ENCODE measurements at regions not wholly inside any gene's neighbourhood (a gene's known extent, or its start where the extent isn't known, plus 50 kb on each side); places are given as distances from the start of the nearest gene placed in this dataset.

DNA sequence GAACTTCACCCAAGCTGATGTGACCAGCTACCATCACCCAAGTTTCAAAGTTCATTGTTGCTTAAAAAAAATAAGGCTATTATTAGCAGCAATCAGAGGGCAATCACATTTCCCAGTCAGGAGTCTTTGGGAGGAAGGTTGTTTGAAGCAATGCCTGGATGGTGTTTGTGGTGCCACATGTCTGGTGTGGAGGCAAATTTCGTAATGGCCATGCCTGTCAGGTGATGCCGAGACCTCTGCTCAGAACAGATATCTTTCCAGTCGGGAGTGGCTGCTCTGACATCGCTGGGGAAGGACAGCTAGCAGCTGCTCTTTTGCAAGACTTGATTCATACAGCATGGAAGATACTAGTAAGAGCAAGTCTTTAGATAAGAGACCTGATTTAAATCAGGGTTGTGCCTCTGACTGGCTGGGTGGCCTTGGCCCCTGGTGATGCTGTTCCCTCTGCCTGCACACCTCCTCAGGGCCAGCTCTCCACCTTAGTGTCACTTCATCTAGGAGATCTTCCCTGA is 187.8 kb upstream of the JUN start (continued):
- no peak for TF ChIP-seq ZNF589 (CRISPR knock-in tag; IDR thresholded peaks at IDR 0.05; ENCODE audit: low read depth)
- TF ChIP-seq, protein P1, sequence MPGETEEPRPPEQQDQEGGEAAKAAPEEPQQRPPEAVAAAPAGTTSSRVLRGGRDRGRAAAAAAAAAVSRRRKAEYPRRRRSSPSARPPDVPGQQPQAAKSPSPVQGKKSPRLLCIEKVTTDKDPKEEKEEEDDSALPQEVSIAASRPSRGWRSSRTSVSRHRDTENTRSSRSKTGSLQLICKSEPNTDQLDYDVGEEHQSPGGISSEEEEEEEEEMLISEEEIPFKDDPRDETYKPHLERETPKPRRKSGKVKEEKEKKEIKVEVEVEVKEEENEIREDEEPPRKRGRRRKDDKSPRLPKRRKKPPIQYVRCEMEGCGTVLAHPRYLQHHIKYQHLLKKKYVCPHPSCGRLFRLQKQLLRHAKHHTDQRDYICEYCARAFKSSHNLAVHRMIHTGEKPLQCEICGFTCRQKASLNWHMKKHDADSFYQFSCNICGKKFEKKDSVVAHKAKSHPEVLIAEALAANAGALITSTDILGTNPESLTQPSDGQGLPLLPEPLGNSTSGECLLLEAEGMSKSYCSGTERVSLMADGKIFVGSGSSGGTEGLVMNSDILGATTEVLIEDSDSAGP (CRISPR knock-in tag; IDR thresholded peaks at IDR 0.05) = no peak
- no peak for TF ChIP-seq CREBBP (IDR thresholded peaks at IDR 0.05; ENCODE audit: low read depth, low read length)
- TF ChIP-seq ZNF347 (CRISPR knock-in tag; IDR thresholded peaks at IDR 0.05; ENCODE audit: low read depth) = no peak
- TF ChIP-seq HOXB6 (CRISPR knock-in tag; IDR thresholded peaks at IDR 0.05; ENCODE audit: borderline replicate concordance) = no peak
- no peak for TF ChIP-seq HDAC8 (tag; IDR thresholded peaks at IDR 0.05)
- TF ChIP-seq, protein P2, sequence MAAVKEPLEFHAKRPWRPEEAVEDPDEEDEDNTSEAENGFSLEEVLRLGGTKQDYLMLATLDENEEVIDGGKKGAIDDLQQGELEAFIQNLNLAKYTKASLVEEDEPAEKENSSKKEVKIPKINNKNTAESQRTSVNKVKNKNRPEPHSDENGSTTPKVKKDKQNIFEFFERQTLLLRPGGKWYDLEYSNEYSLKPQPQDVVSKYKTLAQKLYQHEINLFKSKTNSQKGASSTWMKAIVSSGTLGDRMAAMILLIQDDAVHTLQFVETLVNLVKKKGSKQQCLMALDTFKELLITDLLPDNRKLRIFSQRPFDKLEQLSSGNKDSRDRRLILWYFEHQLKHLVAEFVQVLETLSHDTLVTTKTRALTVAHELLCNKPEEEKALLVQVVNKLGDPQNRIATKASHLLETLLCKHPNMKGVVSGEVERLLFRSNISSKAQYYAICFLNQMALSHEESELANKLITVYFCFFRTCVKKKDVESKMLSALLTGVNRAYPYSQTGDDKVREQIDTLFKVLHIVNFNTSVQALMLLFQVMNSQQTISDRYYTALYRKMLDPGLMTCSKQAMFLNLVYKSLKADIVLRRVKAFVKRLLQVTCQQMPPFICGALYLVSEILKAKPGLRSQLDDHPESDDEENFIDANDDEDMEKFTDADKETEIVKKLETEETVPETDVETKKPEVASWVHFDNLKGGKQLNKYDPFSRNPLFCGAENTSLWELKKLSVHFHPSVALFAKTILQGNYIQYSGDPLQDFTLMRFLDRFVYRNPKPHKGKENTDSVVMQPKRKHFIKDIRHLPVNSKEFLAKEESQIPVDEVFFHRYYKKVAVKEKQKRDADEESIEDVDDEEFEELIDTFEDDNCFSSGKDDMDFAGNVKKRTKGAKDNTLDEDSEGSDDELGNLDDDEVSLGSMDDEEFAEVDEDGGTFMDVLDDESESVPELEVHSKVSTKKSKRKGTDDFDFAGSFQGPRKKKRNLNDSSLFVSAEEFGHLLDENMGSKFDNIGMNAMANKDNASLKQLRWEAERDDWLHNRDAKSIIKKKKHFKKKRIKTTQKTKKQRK (IDR thresholded peaks at IDR 0.05; ENCODE audit: borderline replicate concordance, low read depth, low read length) = no peak
- no peak for TF ChIP-seq HDGF (IDR thresholded peaks at IDR 0.05)
- TF ChIP-seq, protein P3, sequence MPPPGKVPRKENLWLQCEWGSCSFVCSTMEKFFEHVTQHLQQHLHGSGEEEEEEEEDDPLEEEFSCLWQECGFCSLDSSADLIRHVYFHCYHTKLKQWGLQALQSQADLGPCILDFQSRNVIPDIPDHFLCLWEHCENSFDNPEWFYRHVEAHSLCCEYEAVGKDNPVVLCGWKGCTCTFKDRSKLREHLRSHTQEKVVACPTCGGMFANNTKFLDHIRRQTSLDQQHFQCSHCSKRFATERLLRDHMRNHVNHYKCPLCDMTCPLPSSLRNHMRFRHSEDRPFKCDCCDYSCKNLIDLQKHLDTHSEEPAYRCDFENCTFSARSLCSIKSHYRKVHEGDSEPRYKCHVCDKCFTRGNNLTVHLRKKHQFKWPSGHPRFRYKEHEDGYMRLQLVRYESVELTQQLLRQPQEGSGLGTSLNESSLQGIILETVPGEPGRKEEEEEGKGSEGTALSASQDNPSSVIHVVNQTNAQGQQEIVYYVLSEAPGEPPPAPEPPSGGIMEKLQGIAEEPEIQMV (tag; conservative IDR thresholded peaks at IDR 0.05; ENCODE audit: low read depth) = no peak
- no peak for TF ChIP-seq NR2C2 (CRISPR knock-in tag; IDR thresholded peaks at IDR 0.05)
- TF ChIP-seq NR2C2 (tag; IDR thresholded peaks at IDR 0.05) = peak; percentile 19; the same call in 1 of the 2 replicates
- TF ChIP-seq RNF2 (IDR thresholded peaks at IDR 0.05) = no peak
- no peak for TF ChIP-seq ZNF766 (CRISPR knock-in tag; conservative IDR thresholded peaks at IDR 0.05)
- TF ChIP-seq ZNF695 (CRISPR knock-in tag; IDR thresholded peaks at IDR 0.05) = no peak
- no peak for TF ChIP-seq KAT7 (CRISPR knock-in tag; IDR thresholded peaks at IDR 0.05; ENCODE audit: borderline replicate concordance)
- no peak for TF ChIP-seq SRF (CRISPR knock-in tag; IDR thresholded peaks at IDR 0.05)
- TF ChIP-seq, protein P4, sequence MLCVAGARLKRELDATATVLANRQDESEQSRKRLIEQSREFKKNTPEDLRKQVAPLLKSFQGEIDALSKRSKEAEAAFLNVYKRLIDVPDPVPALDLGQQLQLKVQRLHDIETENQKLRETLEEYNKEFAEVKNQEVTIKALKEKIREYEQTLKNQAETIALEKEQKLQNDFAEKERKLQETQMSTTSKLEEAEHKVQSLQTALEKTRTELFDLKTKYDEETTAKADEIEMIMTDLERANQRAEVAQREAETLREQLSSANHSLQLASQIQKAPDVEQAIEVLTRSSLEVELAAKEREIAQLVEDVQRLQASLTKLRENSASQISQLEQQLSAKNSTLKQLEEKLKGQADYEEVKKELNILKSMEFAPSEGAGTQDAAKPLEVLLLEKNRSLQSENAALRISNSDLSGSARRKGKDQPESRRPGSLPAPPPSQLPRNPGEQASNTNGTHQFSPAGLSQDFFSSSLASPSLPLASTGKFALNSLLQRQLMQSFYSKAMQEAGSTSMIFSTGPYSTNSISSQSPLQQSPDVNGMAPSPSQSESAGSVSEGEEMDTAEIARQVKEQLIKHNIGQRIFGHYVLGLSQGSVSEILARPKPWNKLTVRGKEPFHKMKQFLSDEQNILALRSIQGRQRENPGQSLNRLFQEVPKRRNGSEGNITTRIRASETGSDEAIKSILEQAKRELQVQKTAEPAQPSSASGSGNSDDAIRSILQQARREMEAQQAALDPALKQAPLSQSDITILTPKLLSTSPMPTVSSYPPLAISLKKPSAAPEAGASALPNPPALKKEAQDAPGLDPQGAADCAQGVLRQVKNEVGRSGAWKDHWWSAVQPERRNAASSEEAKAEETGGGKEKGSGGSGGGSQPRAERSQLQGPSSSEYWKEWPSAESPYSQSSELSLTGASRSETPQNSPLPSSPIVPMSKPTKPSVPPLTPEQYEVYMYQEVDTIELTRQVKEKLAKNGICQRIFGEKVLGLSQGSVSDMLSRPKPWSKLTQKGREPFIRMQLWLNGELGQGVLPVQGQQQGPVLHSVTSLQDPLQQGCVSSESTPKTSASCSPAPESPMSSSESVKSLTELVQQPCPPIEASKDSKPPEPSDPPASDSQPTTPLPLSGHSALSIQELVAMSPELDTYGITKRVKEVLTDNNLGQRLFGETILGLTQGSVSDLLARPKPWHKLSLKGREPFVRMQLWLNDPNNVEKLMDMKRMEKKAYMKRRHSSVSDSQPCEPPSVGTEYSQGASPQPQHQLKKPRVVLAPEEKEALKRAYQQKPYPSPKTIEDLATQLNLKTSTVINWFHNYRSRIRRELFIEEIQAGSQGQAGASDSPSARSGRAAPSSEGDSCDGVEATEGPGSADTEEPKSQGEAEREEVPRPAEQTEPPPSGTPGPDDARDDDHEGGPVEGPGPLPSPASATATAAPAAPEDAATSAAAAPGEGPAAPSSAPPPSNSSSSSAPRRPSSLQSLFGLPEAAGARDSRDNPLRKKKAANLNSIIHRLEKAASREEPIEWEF (CRISPR knock-in tag; IDR thresholded peaks at IDR 0.05) = no peak
